NCI-H1417 treated with DMSO at 0.1 percent for 48 hours (cell line): ENCODE measurements at regions not wholly inside any gene's neighbourhood (a gene's known extent, or its start where the extent isn't known, plus 50 kb on each side); places are given as distances from the start of the nearest gene placed in this dataset.

Experiments
- DNase-seq: peaks from one replicate; lab custom pipeline; 2025; lab: John Stamatoyannopoulos, UW

DNA sequence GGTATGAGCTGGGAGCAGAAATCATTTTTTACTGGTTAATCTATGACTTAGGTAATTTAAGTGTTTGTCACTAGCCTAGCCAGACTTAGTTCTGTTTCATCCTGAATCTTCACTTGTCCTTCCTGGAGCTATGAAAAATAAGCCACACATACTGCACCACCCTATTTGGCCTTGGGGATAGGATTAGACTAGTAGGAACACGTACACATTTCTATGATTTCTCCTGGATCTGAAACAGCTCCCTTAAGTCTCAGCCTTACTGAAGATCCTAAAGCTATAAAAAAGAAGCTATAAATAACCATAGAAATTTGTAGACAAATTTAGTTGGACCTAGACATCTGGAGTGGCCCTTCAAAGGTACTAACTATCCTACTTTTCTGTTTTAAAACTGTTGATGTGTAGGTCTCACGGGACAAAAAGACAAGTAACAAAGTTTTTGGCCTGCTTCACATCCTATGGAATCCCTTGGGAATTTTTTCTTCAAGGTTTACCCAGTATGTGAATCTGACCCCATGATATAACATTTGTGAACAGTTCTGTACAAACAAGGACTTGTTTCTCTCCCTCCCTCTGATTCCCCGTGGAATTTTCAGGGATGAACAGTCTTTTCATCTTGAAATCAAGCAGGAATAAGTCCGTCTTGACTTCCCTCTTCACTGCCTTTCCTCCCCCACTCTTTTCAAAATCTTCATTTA lies 275.0 kb downstream of the FAM76B start:
- DNase-seq, result no peak

DNA sequence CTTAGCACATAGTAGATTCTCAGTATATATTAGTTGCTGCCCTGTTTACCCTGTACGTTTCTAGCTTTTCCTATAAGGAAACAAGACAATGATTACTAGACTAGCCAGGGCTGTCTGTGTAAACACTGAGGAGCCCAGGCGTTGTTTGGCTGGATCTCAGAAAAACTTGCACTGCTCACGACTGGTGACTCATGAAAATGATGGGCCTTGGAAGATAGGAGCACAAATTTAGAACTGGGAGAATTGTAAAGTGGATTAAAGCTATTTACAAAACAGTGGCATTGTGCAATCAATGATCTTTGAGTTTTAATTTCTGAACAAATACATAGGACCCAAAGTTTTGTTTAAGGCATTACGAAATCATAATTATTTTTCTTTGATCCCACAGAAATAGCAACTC lies 276.9 kb downstream of the FAM76B start:
- no peak for DNase-seq

- DNase-seq, result no peak
Measured at GRCh38 chr11:95512177-95512576, 277.4 kb downstream of the FAM76B start.

- DNase-seq, result no peak
Measured at GRCh38 chr11:95508219-95508890, 277.4 kb upstream of the SESN3 start.

DNA sequence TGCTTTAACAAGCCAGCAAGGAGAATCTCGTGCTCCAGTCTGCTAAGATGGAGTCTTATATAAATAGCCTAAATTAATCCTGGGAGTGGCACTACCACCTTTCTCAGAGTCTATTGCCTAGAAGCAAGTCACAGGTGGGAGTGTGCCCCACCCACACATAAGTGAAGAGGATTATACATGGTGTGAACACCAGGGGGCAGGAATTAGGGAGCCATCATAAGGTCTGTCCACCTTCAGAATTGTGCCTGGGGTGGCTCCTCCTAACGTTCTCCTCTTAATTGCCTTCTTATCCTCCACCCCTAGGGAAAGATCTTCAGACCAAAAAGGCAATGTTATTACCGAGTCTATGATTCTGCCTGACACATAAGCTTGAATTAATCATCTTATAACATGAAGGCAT lies 276.8 kb upstream of the SESN3 start:
- no peak for DNase-seq

DNA sequence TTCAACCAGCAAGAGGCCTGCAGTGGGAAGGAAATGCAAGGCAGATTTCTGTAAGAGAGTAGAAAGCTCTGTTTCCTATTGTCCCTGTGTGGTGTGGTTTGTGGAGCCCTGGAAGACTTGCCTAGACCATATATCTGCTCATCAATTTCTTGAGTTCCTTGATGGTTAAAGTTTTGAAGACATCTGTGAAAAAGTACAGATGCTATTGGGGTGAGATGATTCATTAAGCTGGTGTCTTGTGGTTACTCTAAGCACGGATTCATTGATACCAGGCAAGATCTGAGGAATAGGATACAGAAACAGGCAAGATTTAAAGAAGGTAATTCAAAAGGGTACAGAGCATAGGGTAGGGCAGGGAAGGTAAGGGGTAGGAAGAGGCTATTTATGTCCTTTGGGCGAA lies 275.8 kb upstream of the SESN3 start:
- DNase-seq, result no peak

DNA sequence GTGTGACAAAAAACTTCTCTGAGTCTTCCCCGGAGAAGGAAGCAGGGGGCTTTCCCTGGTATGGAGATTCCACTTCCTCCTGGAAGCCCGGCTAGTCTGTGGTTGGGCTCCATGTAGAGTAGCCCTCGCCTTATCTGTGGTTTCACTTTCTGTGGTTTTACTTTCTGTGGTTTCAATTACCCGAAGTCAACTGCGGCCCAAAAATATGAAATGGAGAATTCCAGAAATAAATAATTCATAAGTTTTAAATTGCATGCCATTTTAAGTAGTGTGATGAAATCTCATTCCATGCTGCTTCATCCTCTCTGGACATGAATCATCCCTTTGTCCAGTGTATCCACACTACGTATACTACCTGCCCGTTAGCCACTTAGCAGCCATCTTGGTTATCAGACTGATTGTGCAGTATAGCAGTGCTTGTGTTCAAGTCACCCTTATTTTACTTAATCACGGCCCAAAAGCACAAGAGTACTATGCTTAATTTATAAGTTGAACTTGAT lies 275.0 kb upstream of the SESN3 start:
- no peak for DNase-seq

DNA sequence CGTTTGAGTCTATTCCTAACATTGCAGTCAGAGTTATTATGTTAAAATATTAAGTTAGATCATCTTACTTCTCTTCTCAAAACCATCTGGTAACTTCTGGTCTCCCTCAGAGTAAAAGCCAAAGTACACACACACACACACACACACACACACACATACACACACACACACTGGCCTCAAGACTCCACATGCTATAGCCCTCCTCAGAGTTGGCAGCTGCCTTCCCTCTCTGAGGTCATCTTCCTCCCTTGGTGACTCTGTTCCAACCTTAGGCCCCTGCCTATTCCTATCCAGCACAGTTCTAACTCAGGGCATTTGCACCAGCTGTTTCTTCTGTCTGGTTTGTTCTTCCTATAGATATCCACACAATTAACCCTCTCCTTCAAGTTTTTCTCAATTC lies 272.0 kb upstream of the SESN3 start:
- DNase-seq, result no peak

GRCh38 chr11:95502522-95502921 lies 271.5 kb upstream of the SESN3 start:
- DNase-seq, result no peak

DNA sequence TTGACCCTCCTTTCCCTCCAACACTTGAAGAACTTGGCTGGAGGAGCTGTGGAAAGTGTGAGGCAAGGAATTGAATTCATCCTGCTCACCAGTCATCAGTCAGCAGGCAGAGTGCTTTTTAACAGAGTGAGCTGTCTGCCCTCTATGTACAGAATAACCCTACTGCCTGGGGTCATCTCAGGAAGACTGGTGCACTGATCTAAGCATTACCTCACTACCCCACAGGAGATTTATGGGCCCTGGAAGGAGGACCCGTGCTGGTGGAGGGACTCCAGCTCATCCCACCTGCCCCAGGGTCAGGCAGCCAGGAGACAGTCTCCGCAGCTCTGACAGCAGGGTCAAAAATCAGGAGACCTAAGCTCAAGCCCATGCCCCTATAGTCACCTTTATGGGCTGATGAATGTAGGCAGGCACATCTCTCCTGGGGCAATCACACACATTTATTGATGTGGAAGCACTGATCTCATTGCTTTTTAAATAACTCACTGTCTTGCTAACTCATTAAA lies 270.8 kb upstream of the SESN3 start:
- DNase-seq, result no peak

DNA sequence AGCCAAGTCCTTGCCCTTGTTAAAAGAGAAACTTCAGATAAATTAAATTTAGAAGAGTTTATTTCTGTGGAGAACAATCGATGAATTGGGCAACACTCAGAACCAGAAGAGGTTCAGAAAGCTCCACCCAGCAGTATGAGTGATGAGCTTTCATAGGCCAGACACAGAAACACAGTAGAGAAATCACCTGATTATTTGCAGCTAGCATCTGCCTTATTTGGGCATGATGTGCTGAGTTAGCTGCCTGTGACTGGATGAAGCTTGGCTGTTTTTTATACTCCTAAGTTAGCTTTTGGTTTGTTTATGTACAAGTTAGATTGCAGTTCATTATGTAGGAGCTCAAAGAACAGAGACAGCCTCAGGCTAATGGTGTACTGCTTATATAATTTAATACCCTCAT lies 269.5 kb upstream of the SESN3 start:
- no peak for DNase-seq

GRCh38 chr11:95499516-95500135 lies 268.6 kb upstream of the SESN3 start:
- DNase-seq, result no peak

DNA sequence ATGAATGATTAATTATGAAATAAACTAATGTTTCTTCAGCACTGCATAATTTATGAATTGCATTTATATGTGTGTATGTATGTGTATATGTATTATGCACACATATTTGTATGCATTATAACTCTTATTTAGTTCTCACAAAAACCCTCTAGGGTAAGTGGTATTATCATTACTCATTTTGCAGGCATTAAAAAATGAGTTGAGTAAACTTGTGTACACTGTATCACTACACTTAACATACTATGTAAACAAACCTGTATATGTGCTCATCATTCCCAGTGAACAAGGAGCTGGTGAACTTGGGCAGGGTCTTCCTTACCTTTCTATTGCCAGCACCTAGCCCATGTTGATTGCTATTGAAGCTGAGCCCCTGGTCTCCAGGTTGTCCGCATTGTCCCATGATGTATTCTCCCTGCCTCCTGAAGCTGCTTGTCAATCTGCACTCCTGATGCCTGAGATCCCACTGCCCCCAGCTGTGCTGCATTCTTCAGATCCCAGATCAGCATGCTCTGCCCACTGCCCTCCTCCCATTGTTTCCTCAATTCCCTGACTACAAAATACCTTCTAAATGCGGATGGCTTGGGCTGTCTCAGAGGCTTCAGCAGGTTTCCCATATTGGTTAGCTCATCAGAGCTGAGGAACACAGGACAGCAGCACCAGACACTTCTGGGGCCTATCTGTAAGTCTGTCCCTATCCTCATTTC lies 267.9 kb upstream of the SESN3 start:
- no peak for DNase-seq

DNA sequence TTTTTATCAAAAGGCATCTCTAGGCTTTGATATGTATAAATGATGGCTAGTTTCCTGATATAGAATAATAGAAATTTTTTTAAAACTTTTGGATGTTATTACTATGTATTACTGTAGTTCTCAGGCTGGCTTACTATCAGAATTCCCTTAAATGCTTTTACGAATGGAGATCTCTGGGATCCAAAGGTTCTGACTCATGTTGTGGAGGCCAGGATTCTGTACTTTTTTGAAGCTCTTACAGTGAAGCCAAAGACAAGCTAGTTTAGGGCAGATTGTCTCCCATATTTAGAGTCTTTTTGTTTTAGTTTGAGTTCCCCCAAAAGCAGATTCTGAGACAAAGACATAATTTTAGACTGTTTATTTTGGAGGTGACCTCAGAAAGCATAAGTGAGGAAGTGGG lies 265.9 kb upstream of the SESN3 start:
- no peak for DNase-seq

- no peak for DNase-seq
Measured at GRCh38 chr11:95495706-95496105, 264.7 kb upstream of the SESN3 start.

DNA sequence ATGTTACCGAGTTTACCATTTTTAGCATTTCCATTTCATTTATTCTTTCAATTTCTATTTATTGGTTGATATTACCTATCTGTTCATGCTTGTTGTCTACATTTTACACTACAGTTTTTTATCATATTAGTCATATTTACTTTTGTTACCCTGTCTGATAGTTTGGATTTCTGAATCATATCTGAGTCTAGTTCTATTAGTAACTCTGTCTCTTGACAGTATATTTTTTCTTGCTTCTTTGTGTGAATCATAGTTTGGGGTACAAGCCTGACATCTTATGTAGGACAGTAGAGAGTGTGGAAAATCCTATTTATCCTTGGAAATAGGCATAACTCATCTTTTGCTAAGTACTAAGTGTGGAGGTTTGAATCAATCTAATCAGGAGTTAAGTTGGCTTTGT lies 263.9 kb upstream of the SESN3 start:
- no peak for DNase-seq

DNA sequence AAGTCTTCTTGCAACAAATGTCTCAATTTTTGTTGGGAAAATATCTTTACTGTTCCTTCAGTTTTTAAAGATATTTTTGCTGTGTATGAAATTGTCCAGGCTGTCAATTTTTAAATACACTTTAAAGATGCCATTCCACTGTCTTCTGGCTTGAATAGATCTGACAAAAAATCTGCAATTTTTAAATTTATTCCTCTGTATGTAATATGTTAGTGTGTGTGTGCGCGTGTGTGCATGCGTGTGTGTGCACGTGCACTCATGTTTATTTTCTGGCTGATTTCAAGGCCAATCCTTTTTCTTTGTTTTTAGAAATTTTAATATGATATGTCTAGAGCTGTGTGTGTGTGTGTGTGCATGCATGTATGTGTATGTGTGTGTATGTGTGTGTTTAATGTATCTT lies 263.2 kb upstream of the SESN3 start:
- no peak for DNase-seq

- no peak for DNase-seq
Measured at GRCh38 chr11:95490625-95491024, 259.6 kb upstream of the SESN3 start.

DNA sequence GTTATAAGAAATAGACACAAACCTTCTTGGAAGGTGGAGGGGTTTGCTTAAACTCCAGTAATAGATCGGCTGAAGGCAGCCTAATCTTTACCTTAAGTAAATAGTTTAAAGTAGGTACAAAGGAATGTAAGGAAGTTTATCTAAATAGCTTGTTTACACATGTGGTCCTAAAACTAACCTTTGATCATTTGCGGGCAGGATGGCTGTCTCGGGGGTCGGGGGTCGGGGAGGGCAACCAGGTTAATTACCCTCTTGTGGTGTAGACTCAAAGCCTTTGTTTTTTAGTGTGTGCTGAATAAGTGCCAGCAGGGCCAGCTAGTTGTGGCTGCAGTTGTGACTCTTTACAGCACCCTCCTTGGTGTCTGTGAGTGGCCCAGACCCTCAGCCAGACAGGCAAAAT lies 256.9 kb upstream of the SESN3 start:
- DNase-seq, result no peak

- DNase-seq, result no peak
Measured at GRCh38 chr11:95487391-95487790, 256.4 kb upstream of the SESN3 start.

DNA sequence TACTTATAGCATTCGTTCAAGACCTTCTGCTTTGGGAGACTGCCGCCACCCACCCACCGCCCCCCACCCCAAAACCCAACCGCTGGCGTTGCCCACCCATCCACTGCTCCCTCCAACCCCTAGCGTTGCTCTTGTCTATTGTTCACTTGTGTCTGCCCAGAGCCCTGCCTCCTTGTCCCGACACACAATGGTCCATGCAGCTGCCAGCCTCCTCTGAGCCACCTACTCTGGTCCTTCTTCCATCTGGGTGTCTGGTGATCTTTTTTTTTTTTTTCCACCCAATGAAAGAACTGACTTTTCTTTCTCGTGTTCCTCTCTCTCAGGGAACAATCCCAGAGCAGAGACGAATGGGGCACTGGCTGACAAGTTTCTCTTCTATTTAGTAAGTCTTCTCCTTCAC lies 256.0 kb upstream of the SESN3 start:
- DNase-seq, result no peak

DNA sequence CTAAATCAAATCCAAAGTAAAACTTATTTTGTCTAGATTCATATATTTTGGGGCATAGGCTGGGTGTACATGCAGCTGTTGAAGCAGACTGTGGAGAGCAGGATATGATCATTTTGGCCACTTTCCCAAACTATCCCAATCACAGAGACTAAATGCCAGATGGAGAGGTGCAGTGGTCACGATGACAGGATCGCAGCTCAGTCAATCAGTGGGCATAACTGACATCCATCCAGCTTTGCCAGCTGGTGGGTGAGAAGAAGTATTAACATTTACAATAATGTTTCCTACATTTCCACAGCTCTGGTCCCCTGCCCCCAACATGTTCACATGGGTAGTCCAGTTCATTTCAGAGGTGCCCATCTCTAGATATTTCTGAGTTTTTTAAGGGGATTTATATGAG lies 255.5 kb upstream of the SESN3 start:
- DNase-seq, result no peak
